ENCODE measurements at regions not wholly inside any gene's neighbourhood (a gene's known extent, or its start where the extent isn't known, plus 50 kb on each side); places are given as distances from the start of the nearest gene placed in this dataset.

DNA sequence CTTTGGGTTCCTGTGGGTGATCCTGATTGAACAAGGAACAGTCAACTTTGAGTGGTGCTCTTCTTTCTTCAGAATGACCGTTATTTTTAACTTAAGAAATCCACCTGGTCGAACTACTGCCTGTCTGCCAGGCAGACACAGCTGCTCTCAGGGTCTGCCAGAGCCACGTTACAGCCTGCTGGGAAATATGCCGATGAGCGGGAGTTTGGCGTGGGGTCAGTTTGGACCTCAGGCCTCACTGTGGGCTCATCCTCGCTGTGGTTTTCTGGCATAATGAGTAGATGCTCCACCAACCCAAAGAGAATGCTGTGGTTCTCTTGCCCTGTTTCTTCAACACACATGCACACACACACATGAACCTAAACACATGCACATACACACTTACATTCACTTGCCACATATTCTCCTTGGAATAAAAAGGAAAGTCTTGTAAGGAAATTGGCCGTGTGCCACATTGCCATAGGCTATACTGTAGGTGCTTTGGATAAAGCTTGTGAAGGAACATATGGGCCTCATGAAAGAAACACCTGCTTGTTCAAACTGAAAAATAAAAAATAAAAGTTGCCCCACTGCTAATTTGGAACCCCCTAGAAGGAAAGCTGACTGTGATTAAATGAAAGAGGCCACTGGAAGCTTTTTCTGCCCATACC is 598.7 kb upstream of the KLF12 start:
- TF ChIP-seq, protein P1, sequence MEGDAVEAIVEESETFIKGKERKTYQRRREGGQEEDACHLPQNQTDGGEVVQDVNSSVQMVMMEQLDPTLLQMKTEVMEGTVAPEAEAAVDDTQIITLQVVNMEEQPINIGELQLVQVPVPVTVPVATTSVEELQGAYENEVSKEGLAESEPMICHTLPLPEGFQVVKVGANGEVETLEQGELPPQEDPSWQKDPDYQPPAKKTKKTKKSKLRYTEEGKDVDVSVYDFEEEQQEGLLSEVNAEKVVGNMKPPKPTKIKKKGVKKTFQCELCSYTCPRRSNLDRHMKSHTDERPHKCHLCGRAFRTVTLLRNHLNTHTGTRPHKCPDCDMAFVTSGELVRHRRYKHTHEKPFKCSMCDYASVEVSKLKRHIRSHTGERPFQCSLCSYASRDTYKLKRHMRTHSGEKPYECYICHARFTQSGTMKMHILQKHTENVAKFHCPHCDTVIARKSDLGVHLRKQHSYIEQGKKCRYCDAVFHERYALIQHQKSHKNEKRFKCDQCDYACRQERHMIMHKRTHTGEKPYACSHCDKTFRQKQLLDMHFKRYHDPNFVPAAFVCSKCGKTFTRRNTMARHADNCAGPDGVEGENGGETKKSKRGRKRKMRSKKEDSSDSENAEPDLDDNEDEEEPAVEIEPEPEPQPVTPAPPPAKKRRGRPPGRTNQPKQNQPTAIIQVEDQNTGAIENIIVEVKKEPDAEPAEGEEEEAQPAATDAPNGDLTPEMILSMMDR (IDR thresholded peaks at IDR 0.05), result no peak
- TF ChIP-seq POLR2A (IDR thresholded peaks at IDR 0.05), result no peak
